Endothelial cell of umbilical vein (primary cell): ENCODE measurements at regions not wholly inside any gene's neighbourhood (a gene's known extent, or its start where the extent isn't known, plus 50 kb on each side); places are given as distances from the start of the nearest gene placed in this dataset.
A peak's percentile ranks its signal among the peaks of the same experiment; 100 is the strongest.

Experiments used
- BruUV-seq: library from RNA; stranded (reverse); fragments of 400-500 nt; replicated peaks from 2 replicates; lab custom pipeline; 2021; lab: Mats Ljungman, UMichigan
- CTCF ChIA-PET: fragments of 300-600, 350-600 bp; sonication (Branson Sonifier 250); formaldehyde crosslinking; loops from one replicate; lab custom pipeline; 2021; ENCODE audit warnings: antibody characterized with exemption, inconsistent platforms; lab: Charles Lee
- POLR2A ChIA-PET: fragments of 300-600, 350-600 bp; sonication (Branson Sonifier 250); formaldehyde crosslinking; loops from one replicate; lab custom pipeline; 2021; ENCODE audit warnings: antibody characterized with exemption, inconsistent platforms; lab: Charles Lee
- DNase-seq: peaks from one replicate; pipeline ENCODE4 v3.0.0-alpha.2; 2011; ENCODE audit warnings: low read depth, low spot score
- FAIRE-seq: peaks from 2 replicates; lab custom pipeline; 2011; peaks lifted over from hg19 to GRCh38; lab: Jason Lieb, UNC
- H2AFZ ChIP-seq: 2 replicates; pipeline ENCODE4 v1.6.0; 2012; ENCODE audit warnings: low read depth, low read length, control low read depth, inconsistent platforms
- H3K27ac ChIP-seq: 2 replicates; pipeline ENCODE4 v1.5.1; 2011; ENCODE audit warnings: low read depth, mild to moderate bottlenecking, control low read depth, low read length, moderate library complexity; ENCODE audit not compliant: insufficient read depth
- H3K27me3 ChIP-seq, 2 experiments: 2 replicates each; pipeline versions ENCODE4 v1.6.0 to v1.6.1; 2011; ENCODE audit warnings: low read length in 2 of 2, mixed read lengths in 1 of 2; ENCODE audit not compliant: control insufficient read depth in 2 of 2, insufficient read depth in 2 of 2
- H3K36me3 ChIP-seq, 2 experiments: 2 replicates in 1 of 2; 3 replicates in 1 of 2; pipeline ENCODE4 v1.5.1; 2011; ENCODE audit warnings: low read length in 2 of 2, mild to moderate bottlenecking in 1 of 2, moderate library complexity in 1 of 2; ENCODE audit not compliant: control insufficient read depth in 2 of 2, insufficient read depth in 2 of 2; ENCODE audit errors: extremely low read depth in 1 of 2
- H3K4me1 ChIP-seq: 3 replicates; pipeline ENCODE4 v1.5.1; 2011; ENCODE audit warnings: mild to moderate bottlenecking, low read length; ENCODE audit not compliant: control insufficient read depth, insufficient read depth; ENCODE audit errors: extremely low read depth
- H3K4me2 ChIP-seq: 2 replicates; pipeline ENCODE4 v1.6.1; 2011; ENCODE audit warnings: low read length, control low read depth, mixed read lengths; ENCODE audit not compliant: insufficient read depth
- H3K4me3 ChIP-seq, 3 experiments: fragments of 200-600 bp in 1 of 3; sonication (generic), shearing (Covaris generic) in 1 of 3; replicated peaks in 1 of 3; 2 replicates each; pipeline ENCODE4 v1.5.1; 2011 to 2016; ENCODE audit warnings: control low read depth in 3 of 3, low read length in 3 of 3, mild to moderate bottlenecking in 2 of 3, inconsistent platforms in 1 of 3, low read depth in 1 of 3, moderate library complexity in 1 of 3; ENCODE audit not compliant: insufficient read depth in 1 of 3
- H3K79me2 ChIP-seq: 2 replicates; pipeline ENCODE4 v1.6.0; 2012; ENCODE audit warnings: low read length, inconsistent platforms; ENCODE audit not compliant: control insufficient read depth, insufficient read depth
- H3K9ac ChIP-seq: replicated peaks from 2 replicates; pipeline ENCODE3; 2011; ENCODE audit warnings: low read length, control low read depth; ENCODE audit not compliant: insufficient read depth; ENCODE audit errors: extremely low read depth
- H3K9me1 ChIP-seq: replicated peaks from 3 replicates; pipeline ENCODE4 v1.6.0; 2011; ENCODE audit warnings: mild to moderate bottlenecking, low read length; ENCODE audit not compliant: control insufficient read depth, insufficient read depth; ENCODE audit errors: extremely low read depth
- H3K9me3 ChIP-seq: replicated peaks from 2 replicates; pipeline ENCODE4 v1.5.1; 2012; ENCODE audit warnings: low read length, inconsistent platforms; ENCODE audit not compliant: control insufficient read depth, insufficient read depth
- H4K20me1 ChIP-seq: replicated peaks from 2 replicates; pipeline ENCODE3; 2011; ENCODE audit warnings: mild to moderate bottlenecking, low read length; ENCODE audit not compliant: control insufficient read depth, insufficient read depth; ENCODE audit errors: extremely low read depth
- EZH2 ChIP-seq: IDR thresholded peaks from 2 replicates; pipeline ENCODE4 v1.6.1; 2012; ENCODE audit warnings: borderline replicate concordance, low read depth, mild to moderate bottlenecking, moderate library complexity, low read length, inconsistent platforms; ENCODE audit not compliant: severe bottlenecking
- FOS ChIP-seq: IDR thresholded peaks from 2 replicates; pipeline ENCODE4 v1.6.1; 2011; ENCODE audit warnings: mild to moderate bottlenecking, low read length, moderate library complexity, borderline replicate concordance; ENCODE audit not compliant: insufficient read depth
- GATA2 ChIP-seq: IDR thresholded peaks from 2 replicates; pipeline ENCODE4 v1.7.0; 2011; ENCODE audit warnings: low read depth, mild to moderate bottlenecking, moderate library complexity, mixed read lengths, low read length; ENCODE audit not compliant: insufficient read length, insufficient read depth
- JUN ChIP-seq: IDR thresholded peaks from 2 replicates; pipeline ENCODE4 v1.6.1; 2011; ENCODE audit warnings: borderline replicate concordance, low read depth; ENCODE audit not compliant: insufficient read length, insufficient read depth
- MYC ChIP-seq: IDR thresholded peaks from one replicate; pipeline ENCODE4 v1.6.1; 2011; ENCODE audit warnings: mild to moderate bottlenecking, low read depth, low read length
- POLR2A ChIP-seq: IDR thresholded peaks from 2 replicates; pipeline ENCODE4 v1.6.1; 2012; ENCODE audit warnings: low read depth, mild to moderate bottlenecking, control low read depth, low read length
- POLR2AphosphoS5 ChIP-seq: IDR thresholded peaks from 2 replicates; pipeline ENCODE4 v1.6.1; 2012; ENCODE audit warnings: low read depth, mild to moderate bottlenecking, control low read depth, low read length, moderate library complexity; ENCODE audit not compliant: insufficient read depth
- dilution Hi-C: fragments of 300-500 bp; cut with MboI; formaldehyde crosslinking; loops from one replicate; pipeline ENCODE4 v1.15.0; 2019; ENCODE audit warnings: low sequenced_read_pairs; ENCODE audit not compliant: extremely low pct_ligation_motif_present
- intact Hi-C: fragments of 100-400 bp; cut with micrococcal nuclease; formaldehyde crosslinking; loops from one replicate; pipeline ENCODE4 v1.10.0; 2022
- TF ChIP-seq, protein P1 (sequence below), 2 donors: IDR thresholded peaks; 1 replicate in 1 of 2; 2 replicates in 1 of 2; pipeline ENCODE4 v1.5.1; 2011; ENCODE audit warnings: low read length in 2 of 2, mild to moderate bottlenecking in 2 of 2, moderate library complexity in 2 of 2, control low read depth in 1 of 2, inconsistent platforms in 1 of 2, low read depth in 1 of 2; ENCODE audit not compliant: insufficient read depth in 1 of 2; ENCODE audit errors: extremely low read depth in 1 of 2

DNA sequence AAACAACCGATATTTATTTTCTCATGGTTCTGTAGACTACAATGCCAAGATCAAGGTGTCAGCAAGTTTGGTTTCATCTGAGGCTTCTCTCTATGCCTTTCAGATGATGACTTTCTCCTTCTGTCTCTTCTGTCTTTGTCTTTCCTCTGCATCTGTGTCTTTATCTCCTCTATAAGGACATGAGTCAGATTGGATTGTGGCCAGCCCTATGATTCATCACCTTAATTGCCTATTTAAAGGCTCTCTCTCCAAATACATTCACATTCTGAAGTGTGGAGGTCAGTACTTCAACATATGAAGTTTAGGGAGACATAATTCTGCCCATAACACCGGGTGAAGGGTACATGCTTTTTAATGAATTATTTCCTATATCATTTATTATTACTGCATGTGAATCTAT, 71.2 kb upstream of the CNTNAP5 start:
- H3K79me2 ChIP-seq, result no peaks in the 10 kb centered on the region
- no peaks in the 10 kb centered on the region for H3K9me1 ChIP-seq
- no peak for DNase-seq
- H4K20me1 ChIP-seq, result no peaks in the 10 kb centered on the region
- TF ChIP-seq JUN (peak; percentile 20), EZH2 (no peak), GATA2 (no peak), POLR2A (no peak)
- TF ChIP-seq, protein P1, sequence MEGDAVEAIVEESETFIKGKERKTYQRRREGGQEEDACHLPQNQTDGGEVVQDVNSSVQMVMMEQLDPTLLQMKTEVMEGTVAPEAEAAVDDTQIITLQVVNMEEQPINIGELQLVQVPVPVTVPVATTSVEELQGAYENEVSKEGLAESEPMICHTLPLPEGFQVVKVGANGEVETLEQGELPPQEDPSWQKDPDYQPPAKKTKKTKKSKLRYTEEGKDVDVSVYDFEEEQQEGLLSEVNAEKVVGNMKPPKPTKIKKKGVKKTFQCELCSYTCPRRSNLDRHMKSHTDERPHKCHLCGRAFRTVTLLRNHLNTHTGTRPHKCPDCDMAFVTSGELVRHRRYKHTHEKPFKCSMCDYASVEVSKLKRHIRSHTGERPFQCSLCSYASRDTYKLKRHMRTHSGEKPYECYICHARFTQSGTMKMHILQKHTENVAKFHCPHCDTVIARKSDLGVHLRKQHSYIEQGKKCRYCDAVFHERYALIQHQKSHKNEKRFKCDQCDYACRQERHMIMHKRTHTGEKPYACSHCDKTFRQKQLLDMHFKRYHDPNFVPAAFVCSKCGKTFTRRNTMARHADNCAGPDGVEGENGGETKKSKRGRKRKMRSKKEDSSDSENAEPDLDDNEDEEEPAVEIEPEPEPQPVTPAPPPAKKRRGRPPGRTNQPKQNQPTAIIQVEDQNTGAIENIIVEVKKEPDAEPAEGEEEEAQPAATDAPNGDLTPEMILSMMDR (IDR thresholded peaks at IDR 0.05; ENCODE audit: extremely low read depth in 1 of 2, insufficient read depth in 1 of 2, low read depth in 1 of 2, low read length in 2 of 2), result no peak
- H3K9me3 ChIP-seq, result no peaks in the 10 kb centered on the region
- H3K36me3 ChIP-seq, result no peaks in the 10 kb centered on the region
- H3K4me1 ChIP-seq, result no peaks in the 10 kb centered on the region
- H3K4me2 ChIP-seq, result no peak overlapping the region
- ChIA-PET CTCF (no interaction called here), POLR2A (no interaction called here)
- intact Hi-C loops, result no loop called here
- no peaks in the 10 kb centered on the region for H3K27me3 ChIP-seq
- H3K27ac ChIP-seq, result no peak overlapping the region
- no peak overlapping the region for H3K4me3 ChIP-seq
- no peak overlapping the region for H2AFZ ChIP-seq
- H3K9ac ChIP-seq, result no peak overlapping the region
- no TSS peak for BruUV-seq
- FAIRE-seq, result no peak
- dilution Hi-C loops, result no loop called here

- Histone ChIP-seq H3K36me3 (no peaks in the 10 kb centered on the region), H2AFZ (no peak overlapping the region), H3K79me2 (no peaks in the 10 kb centered on the region), H4K20me1 (no peaks in the 10 kb centered on the region), H3K9me3 (no peaks in the 10 kb centered on the region), H3K4me3 (no peak overlapping the region), H3K27ac (no peak overlapping the region), H3K27me3 (no peaks in the 10 kb centered on the region), H3K4me1 (no peaks in the 10 kb centered on the region), H3K4me2 (no peak overlapping the region), H3K9ac (no peak overlapping the region), H3K9me1 (no peaks in the 10 kb centered on the region)
- ChIA-PET CTCF (no interaction called here), POLR2A (no interaction called here)
- dilution Hi-C loops, result no loop called here
- DNase-seq, result no peak
- TF ChIP-seq POLR2A (no peak), POLR2AphosphoS5 (no peak), FOS (no peak), GATA2 (no peak), MYC (no peak), EZH2 (no peak)
- TF ChIP-seq, protein P1 (IDR thresholded peaks at IDR 0.05; ENCODE audit: extremely low read depth in 1 of 2, insufficient read depth in 1 of 2, low read depth in 1 of 2, low read length in 2 of 2), result no peak
- intact Hi-C loops, result no loop called here
- FAIRE-seq, result no peak
- no TSS peak for BruUV-seq
Observed at GRCh38 chr2:123958011-123958410, 67.1 kb upstream of the CNTNAP5 start.
